ENCODE measurements at regions not wholly inside any gene's neighbourhood (a gene's known extent, or its start where the extent isn't known, plus 50 kb on each side); places are given as distances from the start of the nearest gene placed in this dataset.

GRCh38 chr11:24132471-24132870, 364.4 kb upstream of the LUZP2 start:
- no peaks in the 10 kb centered on the region for H3K27me3 ChIP-seq (ENCODE audit: control insufficient read depth in 1 of 2, insufficient read depth in 1 of 2, low read length in 2 of 2)
- H3K79me1 ChIP-seq (replicated peaks; ENCODE audit: low read length, poor library complexity, severe bottlenecking): no peaks in the 10 kb centered on the region
- H2BK5ac ChIP-seq (ENCODE audit: low read depth, low read length, poor library complexity, severe bottlenecking): no peak overlapping the region
- no peak overlapping the region for H4K91ac ChIP-seq (ENCODE audit: low read length)
- no peak overlapping the region for H2AFZ ChIP-seq (ENCODE audit: low read depth, low read length)
- H3K9me3 ChIP-seq (ENCODE audit: control insufficient read depth, low read length): peaks cover 6% of the 10 kb centered on the region
- H3K9ac ChIP-seq (ENCODE audit: low read length): no peak overlapping the region
- H2BK120ac ChIP-seq (ENCODE audit: low read depth, low read length): no peak overlapping the region
- H3K36me3 ChIP-seq (ENCODE audit: control insufficient read depth in 1 of 2, insufficient read depth in 2 of 2, low read depth in 1 of 2, low read length in 2 of 2): no peaks in the 10 kb centered on the region
- H3K27ac ChIP-seq (ENCODE audit: low read length, poor library complexity, severe bottlenecking): no peak overlapping the region
- H4K8ac ChIP-seq (ENCODE audit: low read length): no peak overlapping the region
- no peak overlapping the region for H3K18ac ChIP-seq (ENCODE audit: low read depth in 1 of 2, low read length in 2 of 2)
- H3K4ac ChIP-seq (ENCODE audit: low read depth in 1 of 2, low read length in 2 of 2): no peak overlapping the region
- no peak overlapping the region for H2BK15ac ChIP-seq (ENCODE audit: low read depth, poor library complexity, severe bottlenecking)
- no peak overlapping the region for H3K23ac ChIP-seq (ENCODE audit: low read length in 2 of 2)
- no peaks in the 10 kb centered on the region for H3K4me1 ChIP-seq (ENCODE audit: control insufficient read depth, insufficient read depth, low read depth, low read length)
- no peak overlapping the region for H2AK5ac ChIP-seq (ENCODE audit: low read length, severe bottlenecking)
- no peak overlapping the region for H2BK12ac ChIP-seq (ENCODE audit: low read length in 2 of 2)
- H3K4me3 ChIP-seq (ENCODE audit: insufficient read depth in 1 of 2, low read depth in 1 of 2, low read length in 2 of 2): no peak overlapping the region
- 94% methylated on average over 1 of the region's 1 CpG for WGBS
- DNase-seq: no peak
- H3K14ac ChIP-seq (ENCODE audit: low read length in 2 of 2): no peak overlapping the region
- H3K4me2 ChIP-seq (ENCODE audit: low read length, poor library complexity, severe bottlenecking): no peak overlapping the region

- Histone ChIP-seq H3K23ac (ENCODE audit: low read length in 2 of 2) (no peak overlapping the region), H4K91ac (ENCODE audit: low read length) (no peak overlapping the region), H3K27me3 (ENCODE audit: control insufficient read depth in 1 of 2, insufficient read depth in 1 of 2, low read length in 2 of 2) (no peaks in the 10 kb centered on the region), H3K14ac (ENCODE audit: low read length in 2 of 2) (no peak overlapping the region), H2AFZ (ENCODE audit: low read depth, low read length) (no peak overlapping the region), H3K79me1 (replicated peaks; ENCODE audit: low read length, poor library complexity, severe bottlenecking) (no peaks in the 10 kb centered on the region), H3K4me1 (ENCODE audit: control insufficient read depth, insufficient read depth, low read depth, low read length) (no peaks in the 10 kb centered on the region), H3K4me2 (ENCODE audit: low read length, poor library complexity, severe bottlenecking) (no peak overlapping the region), H2BK15ac (ENCODE audit: low read depth, poor library complexity, severe bottlenecking) (no peak overlapping the region), H2BK12ac (ENCODE audit: low read length in 2 of 2) (no peak overlapping the region), H3K4me3 (ENCODE audit: insufficient read depth in 1 of 2, low read depth in 1 of 2, low read length in 2 of 2) (no peak overlapping the region), H3K9ac (ENCODE audit: low read length) (no peak overlapping the region), H3K9me3 (ENCODE audit: control insufficient read depth, low read length) (peaks cover 6% of the 10 kb centered on the region), H2AK5ac (ENCODE audit: low read length, severe bottlenecking) (no peak overlapping the region), H3K36me3 (ENCODE audit: control insufficient read depth in 1 of 2, insufficient read depth in 2 of 2, low read depth in 1 of 2, low read length in 2 of 2) (no peaks in the 10 kb centered on the region), H3K27ac (ENCODE audit: low read length, poor library complexity, severe bottlenecking) (no peak overlapping the region), H3K4ac (ENCODE audit: low read depth in 1 of 2, low read length in 2 of 2) (no peak overlapping the region), H2BK120ac (ENCODE audit: low read depth, low read length) (no peak overlapping the region), H4K8ac (ENCODE audit: low read length) (no peak overlapping the region), H3K18ac (ENCODE audit: low read depth in 1 of 2, low read length in 2 of 2) (no peak overlapping the region), H2BK5ac (ENCODE audit: low read depth, low read length, poor library complexity, severe bottlenecking) (no peak overlapping the region)
- DNase-seq: peak; percentile 21
Measured at GRCh38 chr11:24134879-24135589, 361.8 kb upstream of the LUZP2 start.

DNA sequence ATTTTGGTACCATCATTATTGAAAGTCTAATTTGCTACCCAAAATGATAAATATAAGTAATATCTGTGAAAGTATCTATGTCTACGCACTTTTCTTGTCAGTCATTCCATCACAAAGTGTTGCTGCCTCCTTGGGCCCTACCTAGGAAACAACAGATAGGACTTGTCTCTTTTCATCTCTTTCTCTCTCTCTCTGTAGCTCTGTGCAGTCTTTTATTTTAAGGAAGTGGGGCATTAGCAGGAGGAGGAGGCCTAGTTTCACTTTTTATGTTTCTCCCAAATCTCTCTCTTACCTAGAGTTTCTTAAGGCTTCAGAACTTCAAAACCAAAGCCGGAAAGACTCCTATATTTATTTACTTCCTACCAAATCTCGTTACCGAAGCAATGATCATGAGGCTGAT, 354.8 kb upstream of the LUZP2 start:
- no peak overlapping the region for H2BK12ac ChIP-seq (ENCODE audit: low read length in 2 of 2)
- H3K36me3 ChIP-seq (ENCODE audit: control insufficient read depth in 1 of 2, insufficient read depth in 2 of 2, low read depth in 1 of 2, low read length in 2 of 2): no peaks in the 10 kb centered on the region
- no peak overlapping the region for H3K4ac ChIP-seq (ENCODE audit: low read depth in 1 of 2, low read length in 2 of 2)
- no peak overlapping the region for H3K4me3 ChIP-seq (ENCODE audit: insufficient read depth in 1 of 2, low read depth in 1 of 2, low read length in 2 of 2)
- H3K9me3 ChIP-seq (ENCODE audit: control insufficient read depth, low read length): no peaks in the 10 kb centered on the region
- H2BK120ac ChIP-seq (ENCODE audit: low read depth, low read length): no peak overlapping the region
- no peak overlapping the region for H4K91ac ChIP-seq (ENCODE audit: low read length)
- no peak overlapping the region for H2AK5ac ChIP-seq (ENCODE audit: low read length, severe bottlenecking)
- H2AFZ ChIP-seq (ENCODE audit: low read depth, low read length): no peak overlapping the region
- no peak overlapping the region for H3K9ac ChIP-seq (ENCODE audit: low read length)
- H3K4me2 ChIP-seq (ENCODE audit: low read length, poor library complexity, severe bottlenecking): no peak overlapping the region
- no peaks in the 10 kb centered on the region for H3K4me1 ChIP-seq (ENCODE audit: control insufficient read depth, insufficient read depth, low read depth, low read length)
- H2BK5ac ChIP-seq (ENCODE audit: low read depth, low read length, poor library complexity, severe bottlenecking): no peak overlapping the region
- no peak overlapping the region for H3K14ac ChIP-seq (ENCODE audit: low read length in 2 of 2)
- DNase-seq: no peak
- no peaks in the 10 kb centered on the region for H3K79me1 ChIP-seq (replicated peaks; ENCODE audit: low read length, poor library complexity, severe bottlenecking)
- H3K27me3 ChIP-seq (ENCODE audit: control insufficient read depth in 1 of 2, insufficient read depth in 1 of 2, low read length in 2 of 2): no peaks in the 10 kb centered on the region
- WGBS: 100% methylated on average over 1 of the region's 4 CpGs
- H2BK15ac ChIP-seq (ENCODE audit: low read depth, poor library complexity, severe bottlenecking): no peak overlapping the region
- no peak overlapping the region for H3K23ac ChIP-seq (ENCODE audit: low read length in 2 of 2)
- H3K27ac ChIP-seq (ENCODE audit: low read length, poor library complexity, severe bottlenecking): no peak overlapping the region
- H3K18ac ChIP-seq (ENCODE audit: low read depth in 1 of 2, low read length in 2 of 2): no peak overlapping the region
- no peak overlapping the region for H4K8ac ChIP-seq (ENCODE audit: low read length)

DNA sequence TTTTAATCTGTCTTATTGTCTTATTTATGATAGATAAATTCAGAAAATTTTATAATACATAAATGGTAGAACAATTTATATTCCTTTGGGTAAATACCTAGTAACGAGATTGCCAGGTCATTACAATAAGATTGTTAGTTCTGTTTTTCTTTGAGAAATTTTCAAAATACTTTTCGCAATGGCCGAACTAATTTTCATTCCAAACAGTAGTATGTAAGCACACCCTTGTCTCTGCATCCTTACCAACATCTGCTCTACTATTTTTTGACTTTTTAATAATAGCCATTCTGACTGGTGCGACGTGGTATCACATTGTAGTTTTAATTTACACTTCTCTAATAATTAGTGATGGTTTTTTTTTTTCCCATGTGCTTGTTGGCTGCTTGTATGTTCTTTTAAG, 351.4 kb upstream of the LUZP2 start:
- Histone ChIP-seq H3K9me3 (ENCODE audit: control insufficient read depth, low read length) (peaks cover 3% of the 10 kb centered on the region), H2BK120ac (ENCODE audit: low read depth, low read length) (no peak overlapping the region), H3K4me2 (ENCODE audit: low read length, poor library complexity, severe bottlenecking) (no peak overlapping the region), H3K27me3 (ENCODE audit: control insufficient read depth in 1 of 2, insufficient read depth in 1 of 2, low read length in 2 of 2) (no peaks in the 10 kb centered on the region), H2AK5ac (ENCODE audit: low read length, severe bottlenecking) (no peak overlapping the region), H3K27ac (ENCODE audit: low read length, poor library complexity, severe bottlenecking) (no peak overlapping the region), H3K4me1 (ENCODE audit: control insufficient read depth, insufficient read depth, low read depth, low read length) (no peaks in the 10 kb centered on the region), H3K23ac (ENCODE audit: low read length in 2 of 2) (no peak overlapping the region), H2AFZ (ENCODE audit: low read depth, low read length) (no peak overlapping the region), H2BK5ac (ENCODE audit: low read depth, low read length, poor library complexity, severe bottlenecking) (no peak overlapping the region), H3K4me3 (ENCODE audit: insufficient read depth in 1 of 2, low read depth in 1 of 2, low read length in 2 of 2) (no peak overlapping the region), H4K91ac (ENCODE audit: low read length) (no peak overlapping the region), H2BK15ac (ENCODE audit: low read depth, poor library complexity, severe bottlenecking) (no peak overlapping the region), H3K79me1 (replicated peaks; ENCODE audit: low read length, poor library complexity, severe bottlenecking) (no peaks in the 10 kb centered on the region), H2BK12ac (ENCODE audit: low read length in 2 of 2) (no peak overlapping the region), H3K4ac (ENCODE audit: low read depth in 1 of 2, low read length in 2 of 2) (no peak overlapping the region), H3K18ac (ENCODE audit: low read depth in 1 of 2, low read length in 2 of 2) (no peak overlapping the region), H3K36me3 (ENCODE audit: control insufficient read depth in 1 of 2, insufficient read depth in 2 of 2, low read depth in 1 of 2, low read length in 2 of 2) (no peaks in the 10 kb centered on the region), H4K8ac (ENCODE audit: low read length) (no peak overlapping the region), H3K14ac (ENCODE audit: low read length in 2 of 2) (no peak overlapping the region), H3K9ac (ENCODE audit: low read length) (no peak overlapping the region)
- no peak for DNase-seq
- WGBS: 45% methylated on average over 2 of the region's 5 CpGs
